Stomach (tissue), 4 donors: ENCODE measurements at regions not wholly inside any gene's neighbourhood (a gene's known extent, or its start where the extent isn't known, plus 50 kb on each side); places are given as distances from the start of the nearest gene placed in this dataset.

Experiments
- CTCF ChIP-seq, 7 experiments: fragments of 450-650 bp in 4 of 7; fragments of 200-600 bp in 3 of 7; sonication (generic) in 3 of 7; IDR thresholded peaks; one replicate each; pipeline ENCODE4 v1.5.1; 2016 to 2019; ENCODE audit warnings: antibody characterized with exemption in 7 of 7, control low read depth in 2 of 7, mild to moderate bottlenecking in 1 of 7
- EP300 ChIP-seq: sonication (generic); formaldehyde crosslinking; IDR thresholded peaks from one replicate; pipeline ENCODE4 v1.6.1; 2017; ENCODE audit warnings: antibody characterized with exemption

- TF ChIP-seq CTCF (IDR thresholded peaks at IDR 0.05) (no peak), EP300 (no peak)
These were observed 576.5 kb upstream of the ANO3 start for GRCh38 chr11:25755381-25755780.
